ENCODE measurements at regions not wholly inside any gene's neighbourhood (a gene's known extent, or its start where the extent isn't known, plus 50 kb on each side); places are given as distances from the start of the nearest gene placed in this dataset.

DNA sequence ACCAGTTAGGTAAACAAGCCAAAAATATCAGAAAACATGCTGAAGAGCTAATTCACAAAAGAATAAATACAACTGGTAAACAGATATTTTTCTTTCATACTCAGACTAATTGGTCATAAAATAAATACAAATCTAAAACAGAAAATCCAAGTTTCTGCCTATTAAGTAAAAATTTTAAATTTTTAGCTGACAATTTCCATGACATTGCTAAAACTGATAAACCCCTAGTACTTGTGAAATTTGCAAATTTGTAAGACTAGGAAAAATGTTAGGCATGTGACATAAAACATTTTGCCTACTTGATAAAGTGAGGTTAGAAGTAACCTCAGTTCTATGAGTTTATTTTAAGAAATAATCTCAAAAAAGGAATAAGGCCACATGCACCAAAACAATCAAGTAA, 356.1 kb downstream of the LRATD1 start:
- H3K9me2 ChIP-seq (ENCODE audit: insufficient read depth): no peaks in the 10 kb centered on the region
- H3K36me3 ChIP-seq (ENCODE audit: control insufficient read depth in 1 of 2, insufficient read depth in 2 of 2, low read length in 2 of 2): no peaks in the 10 kb centered on the region; a peak in 1 of 4 replicates
- no TSS peak for BruUV-seq (replicated peaks)
- DNase-seq (ENCODE audit: low read depth, low spot score) (no peak), ATAC-seq (no peak)
- H4K20me1 ChIP-seq (ENCODE audit: insufficient read depth): no peaks in the 10 kb centered on the region
- H3K27me3 ChIP-seq (ENCODE audit: insufficient read depth, low read length): no peaks in the 10 kb centered on the region; the same call in 1 of the 2 replicates
- TF ChIP-seq EGR1 (IDR thresholded peaks at IDR 0.05; ENCODE audit: low read depth) (no peak), RAD21 (IDR thresholded peaks at IDR 0.05; ENCODE audit: low read depth) (no peak), TCF7L2 (IDR thresholded peaks at IDR 0.05; ENCODE audit: borderline replicate concordance, extremely low read depth, insufficient read depth, insufficient read length) (no peak)
- intact Hi-C loops (cut with micrococcal nuclease): no loop called here
- RAD21 ChIA-PET (ENCODE audit: low non-redundant PET in 1 of 2, low total read pairs in 2 of 2, uncharacterized antibody in 2 of 2, unreplicated experiment in 2 of 2): no interaction called here
- H2AFZ ChIP-seq (ENCODE audit: low read depth, low read length, poor library complexity, severe bottlenecking): no peak overlapping the region
- H3K4me2 ChIP-seq (ENCODE audit: low read length): no peak overlapping the region
- H3K4me3 ChIP-seq (replicated peaks in 1 of 2; ENCODE audit: low read depth in 1 of 2, low read length in 2 of 2): no peak overlapping the region
- H3K9me3 ChIP-seq (ENCODE audit: control insufficient read depth in 1 of 2, insufficient read depth in 1 of 2, low read depth in 1 of 2, low read length in 2 of 2): no peaks in the 10 kb centered on the region
- H3K9ac ChIP-seq (ENCODE audit: low read length): no peak overlapping the region
- POLR2A ChIA-PET: no interaction called here
- no peak overlapping the region for H3K27ac ChIP-seq (ENCODE audit: low read depth, low read length)
- no peaks in the 10 kb centered on the region for H3K4me1 ChIP-seq (ENCODE audit: control insufficient read depth in 1 of 2, insufficient read depth in 2 of 2, low read length in 2 of 2)
- H3K79me2 ChIP-seq (ENCODE audit: insufficient read depth, low read length): no peaks in the 10 kb centered on the region
- CTCF ChIA-PET: no interaction called here

DNA sequence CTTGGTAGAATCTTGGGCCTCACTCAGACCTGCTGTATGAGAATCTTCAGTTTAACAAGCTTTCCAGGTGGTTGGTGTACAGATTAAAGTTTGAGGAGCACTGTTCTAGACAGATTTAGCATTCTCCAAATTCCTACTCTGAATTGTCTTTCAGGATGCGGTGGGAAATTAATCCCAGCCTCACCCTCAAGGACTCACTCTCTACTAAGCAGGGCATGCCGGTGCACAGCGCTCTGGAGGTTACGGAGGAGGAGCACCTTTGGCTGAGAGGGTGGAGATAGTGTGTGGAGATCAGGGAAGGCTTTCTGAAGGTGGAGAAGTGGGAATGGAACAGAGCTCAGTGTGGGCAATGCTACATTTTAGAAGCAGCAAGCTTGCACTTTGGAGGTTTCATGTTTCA, 359.2 kb downstream of the LRATD1 start:
- Histone ChIP-seq H3K4me2 (ENCODE audit: low read length) (no peak overlapping the region), H2AFZ (ENCODE audit: low read depth, low read length, poor library complexity, severe bottlenecking) (no peak overlapping the region)

More for the DNA sequence above, 359.2 kb downstream of the LRATD1 start:
- ChIA-PET POLR2A (no interaction called here), RAD21 (ENCODE audit: low non-redundant PET in 1 of 2, low total read pairs in 2 of 2, uncharacterized antibody in 2 of 2, unreplicated experiment in 2 of 2) (no interaction called here), CTCF (no interaction called here)
- TF ChIP-seq RAD21 (IDR thresholded peaks at IDR 0.05; ENCODE audit: low read depth) (no peak), EGR1 (IDR thresholded peaks at IDR 0.05; ENCODE audit: low read depth) (no peak), SIN3A (IDR thresholded peaks at IDR 0.05; ENCODE audit: low read depth) (no peak), TCF7L2 (IDR thresholded peaks at IDR 0.05; ENCODE audit: borderline replicate concordance, extremely low read depth, insufficient read depth, insufficient read length) (no peak), POLR2AphosphoS5 (IDR thresholded peaks at IDR 0.05; ENCODE audit: low read depth, low read length) (no peak)
- TF ChIP-seq, protein P1, sequence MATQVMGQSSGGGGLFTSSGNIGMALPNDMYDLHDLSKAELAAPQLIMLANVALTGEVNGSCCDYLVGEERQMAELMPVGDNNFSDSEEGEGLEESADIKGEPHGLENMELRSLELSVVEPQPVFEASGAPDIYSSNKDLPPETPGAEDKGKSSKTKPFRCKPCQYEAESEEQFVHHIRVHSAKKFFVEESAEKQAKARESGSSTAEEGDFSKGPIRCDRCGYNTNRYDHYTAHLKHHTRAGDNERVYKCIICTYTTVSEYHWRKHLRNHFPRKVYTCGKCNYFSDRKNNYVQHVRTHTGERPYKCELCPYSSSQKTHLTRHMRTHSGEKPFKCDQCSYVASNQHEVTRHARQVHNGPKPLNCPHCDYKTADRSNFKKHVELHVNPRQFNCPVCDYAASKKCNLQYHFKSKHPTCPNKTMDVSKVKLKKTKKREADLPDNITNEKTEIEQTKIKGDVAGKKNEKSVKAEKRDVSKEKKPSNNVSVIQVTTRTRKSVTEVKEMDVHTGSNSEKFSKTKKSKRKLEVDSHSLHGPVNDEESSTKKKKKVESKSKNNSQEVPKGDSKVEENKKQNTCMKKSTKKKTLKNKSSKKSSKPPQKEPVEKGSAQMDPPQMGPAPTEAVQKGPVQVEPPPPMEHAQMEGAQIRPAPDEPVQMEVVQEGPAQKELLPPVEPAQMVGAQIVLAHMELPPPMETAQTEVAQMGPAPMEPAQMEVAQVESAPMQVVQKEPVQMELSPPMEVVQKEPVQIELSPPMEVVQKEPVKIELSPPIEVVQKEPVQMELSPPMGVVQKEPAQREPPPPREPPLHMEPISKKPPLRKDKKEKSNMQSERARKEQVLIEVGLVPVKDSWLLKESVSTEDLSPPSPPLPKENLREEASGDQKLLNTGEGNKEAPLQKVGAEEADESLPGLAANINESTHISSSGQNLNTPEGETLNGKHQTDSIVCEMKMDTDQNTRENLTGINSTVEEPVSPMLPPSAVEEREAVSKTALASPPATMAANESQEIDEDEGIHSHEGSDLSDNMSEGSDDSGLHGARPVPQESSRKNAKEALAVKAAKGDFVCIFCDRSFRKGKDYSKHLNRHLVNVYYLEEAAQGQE (IDR thresholded peaks at IDR 0.05; ENCODE audit: low read depth): no peak
- Histone ChIP-seq H3K36me3 (ENCODE audit: control insufficient read depth in 1 of 2, insufficient read depth in 2 of 2, low read length in 2 of 2) (no peaks in the 10 kb centered on the region), H3K4me3 (replicated peaks in 1 of 2; ENCODE audit: low read depth in 1 of 2, low read length in 2 of 2) (no peak overlapping the region), H3K27ac (ENCODE audit: low read depth, low read length) (no peak overlapping the region), H3K4me1 (ENCODE audit: control insufficient read depth in 1 of 2, insufficient read depth in 2 of 2, low read length in 2 of 2) (no peaks in the 10 kb centered on the region), H3K9me2 (ENCODE audit: insufficient read depth) (no peaks in the 10 kb centered on the region), H3K79me2 (ENCODE audit: insufficient read depth, low read length) (no peaks in the 10 kb centered on the region), H3K9ac (ENCODE audit: low read length) (no peak overlapping the region), H3K9me3 (ENCODE audit: control insufficient read depth in 1 of 2, insufficient read depth in 1 of 2, low read depth in 1 of 2, low read length in 2 of 2) (no peaks in the 10 kb centered on the region), H3K27me3 (ENCODE audit: insufficient read depth, low read length) (no peaks in the 10 kb centered on the region; the same call in 1 of the 2 replicates), H4K20me1 (ENCODE audit: insufficient read depth) (no peaks in the 10 kb centered on the region)
- no TSS peak for BruUV-seq (replicated peaks)
- ATAC-seq (no peak), DNase-seq (ENCODE audit: low read depth, low spot score) (no peak)
- intact Hi-C loops (cut with micrococcal nuclease): no loop called here
